T-helper 1 cell treated with Interleukin-12 subunit alpha and Interleukin-12 subunit beta and Interleukin-4 antibody, amounts not matched to agents 30 ng/mL and 1 ng/mL, for 36 hours (primary cell): ENCODE measurements at regions not wholly inside any gene's neighbourhood (a gene's known extent, or its start where the extent isn't known, plus 50 kb on each side); places are given as distances from the start of the nearest gene placed in this dataset.

ENCODE experiments used
- intact Hi-C: fragments of 100-400 bp; cut with micrococcal nuclease; formaldehyde crosslinking; loops from one replicate; pipeline ENCODE4 v1.15.1; 2024

- intact Hi-C loops: no loop called here
Observed at GRCh38 chr9:107707915-107708441, 218.4 kb upstream of the KLF4 start.

DNA sequence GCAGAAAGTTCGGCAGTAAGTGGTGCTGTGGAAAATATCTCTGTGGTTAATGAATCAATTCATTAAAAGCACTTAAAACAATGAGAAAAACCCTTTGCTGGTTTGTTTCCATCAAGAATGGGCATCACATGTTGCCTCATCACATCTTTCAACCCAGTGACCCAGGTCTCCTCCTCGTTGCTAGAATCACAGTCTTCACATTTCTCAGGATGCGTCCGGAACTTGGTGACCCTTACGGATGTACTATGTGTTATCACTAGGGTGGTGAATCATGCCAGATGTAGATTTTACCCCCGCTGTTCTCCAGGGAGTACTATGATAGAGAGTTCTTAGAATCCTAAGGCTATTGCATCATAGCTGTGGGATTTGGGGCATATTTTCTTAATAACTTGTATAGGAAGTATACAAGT lies 217.9 kb upstream of the KLF4 start:
- intact Hi-C loops: no loop called here

GRCh38 chr9:107706701-107707427 lies 217.3 kb upstream of the KLF4 start:
- intact Hi-C loops: no loop called here

GRCh38 chr9:107705521-107705920 lies 216.0 kb upstream of the KLF4 start:
- intact Hi-C loops: no loop called here

GRCh38 chr9:107704774-107705173 lies 215.2 kb upstream of the KLF4 start:
- intact Hi-C loops: no loop called here

DNA sequence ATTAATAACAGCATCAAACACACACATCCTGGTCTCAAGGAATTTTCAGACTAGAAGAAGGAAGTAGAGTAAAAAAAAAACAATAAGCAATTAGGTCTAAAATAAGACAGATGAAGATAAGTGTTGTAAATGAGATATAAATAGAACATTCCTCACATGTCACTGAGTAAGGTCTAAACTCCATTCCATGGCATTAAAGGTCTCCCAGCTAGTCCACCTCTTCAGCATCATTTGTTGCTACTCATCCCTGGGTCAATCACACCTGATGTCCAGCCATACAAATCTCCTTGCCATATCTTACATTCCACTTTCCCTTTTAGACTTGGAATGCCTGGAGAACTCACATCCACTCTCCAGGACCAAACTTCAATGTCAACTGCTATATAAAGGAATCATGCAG lies 214.1 kb upstream of the KLF4 start:
- intact Hi-C loops: no loop called here

GRCh38 chr9:107700847-107701246 lies 211.3 kb upstream of the KLF4 start:
- intact Hi-C loops: no loop called here

GRCh38 chr9:107699231-107699630 lies 209.7 kb upstream of the KLF4 start:
- intact Hi-C loops: no loop called here

DNA sequence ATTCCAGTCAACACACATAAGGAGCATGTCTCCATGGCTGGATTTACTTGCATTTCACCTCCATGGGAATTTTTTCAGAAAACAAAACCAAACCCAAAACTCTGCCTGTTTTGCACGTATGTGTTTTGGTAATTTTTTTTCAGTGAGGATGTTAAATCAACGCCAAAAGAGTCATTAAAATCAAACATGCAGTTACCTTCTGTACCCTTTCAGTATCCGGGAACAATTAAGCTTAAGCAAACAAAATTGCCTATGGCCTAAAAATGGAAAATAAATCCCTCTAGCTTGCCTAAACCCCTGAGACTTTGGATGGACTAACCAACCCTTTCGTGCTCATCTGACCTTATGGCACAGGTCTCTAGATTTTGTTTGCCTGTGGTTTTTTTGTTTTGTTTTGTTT lies 209.2 kb upstream of the KLF4 start:
- intact Hi-C loops: no loop called here

- intact Hi-C loops: no loop called here
Observed at GRCh38 chr9:107696302-107696701, 206.7 kb upstream of the KLF4 start.

- intact Hi-C loops: no loop called here
Observed at GRCh38 chr9:107694390-107694789, 204.8 kb upstream of the KLF4 start.

DNA sequence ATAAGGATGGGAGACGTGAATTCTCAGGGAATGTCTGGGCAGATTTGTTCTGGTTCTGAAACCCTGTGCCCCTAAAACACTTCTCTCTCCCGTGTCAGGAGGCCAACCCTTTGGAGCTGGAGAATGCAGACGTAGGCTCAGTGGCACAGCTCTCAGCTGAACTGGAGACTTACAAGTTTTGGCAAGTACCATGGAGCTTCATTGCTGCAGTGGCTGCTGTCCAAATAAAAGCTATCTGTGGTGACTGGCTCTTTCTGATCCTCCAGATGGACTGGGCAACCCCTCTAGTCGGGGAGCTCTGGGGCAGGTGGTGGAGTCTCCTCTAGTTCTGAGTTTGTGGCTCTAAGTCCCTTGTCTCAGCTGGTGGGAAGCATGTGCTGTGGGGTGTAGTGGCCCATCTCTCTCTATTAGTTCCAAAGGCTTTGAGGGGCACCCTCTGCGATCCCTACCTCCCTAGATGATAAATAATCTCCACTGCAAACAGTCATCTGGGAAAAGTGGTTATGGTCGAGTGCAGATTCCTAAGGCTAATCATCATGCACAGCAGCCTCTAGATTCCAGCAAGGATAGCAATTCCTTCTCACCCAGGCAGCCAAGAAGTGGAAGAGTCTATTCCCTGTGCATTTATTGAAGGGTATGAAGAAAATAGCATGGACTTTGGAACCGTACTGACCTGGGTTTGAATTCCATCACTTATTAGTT lies 204.2 kb upstream of the KLF4 start:
- intact Hi-C loops: no loop called here

GRCh38 chr9:107691664-107692063 lies 202.1 kb upstream of the KLF4 start:
- intact Hi-C loops: no loop called here

GRCh38 chr9:107690021-107690420 lies 200.5 kb upstream of the KLF4 start:
- intact Hi-C loops: no loop called here

DNA sequence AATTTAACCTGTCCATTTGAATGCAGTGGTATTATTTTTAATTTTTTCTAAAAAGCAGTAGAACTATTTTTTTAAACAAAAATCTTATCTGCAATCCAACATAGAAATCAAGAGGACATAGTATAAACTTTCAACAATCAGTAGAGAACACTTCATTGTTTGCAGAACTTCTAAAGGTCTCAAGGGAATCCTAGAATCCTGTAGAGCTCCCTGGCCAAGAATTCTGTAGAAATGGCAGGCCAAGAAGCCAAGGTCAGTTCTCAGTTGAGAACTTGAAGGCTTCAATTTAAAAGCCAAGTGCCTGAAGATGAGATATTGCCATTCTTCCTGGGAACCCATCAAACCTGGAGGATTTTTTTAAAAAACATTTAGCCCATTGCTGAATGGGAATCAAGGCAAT lies 199.2 kb upstream of the KLF4 start:
- intact Hi-C loops: no loop called here

DNA sequence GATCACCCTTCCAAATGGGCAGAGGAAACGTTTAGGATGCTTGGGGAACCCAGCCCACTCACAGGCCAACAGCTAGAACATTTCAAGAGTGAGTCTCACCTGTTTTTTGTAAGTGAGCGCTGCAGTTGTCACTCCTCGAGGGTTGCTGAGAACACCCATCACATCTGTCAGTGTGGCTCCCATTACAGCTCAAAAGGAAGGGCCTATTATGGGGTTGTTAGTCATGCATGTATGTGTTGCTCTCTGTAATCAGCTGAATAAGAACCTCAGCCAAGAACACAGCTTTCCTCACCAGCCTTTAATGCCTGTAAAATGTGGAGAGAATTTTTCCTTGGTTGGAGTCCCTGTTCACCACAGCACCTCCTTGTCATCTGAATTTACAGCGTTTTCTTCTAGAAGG lies 196.3 kb upstream of the KLF4 start:
- intact Hi-C loops: no loop called here

DNA sequence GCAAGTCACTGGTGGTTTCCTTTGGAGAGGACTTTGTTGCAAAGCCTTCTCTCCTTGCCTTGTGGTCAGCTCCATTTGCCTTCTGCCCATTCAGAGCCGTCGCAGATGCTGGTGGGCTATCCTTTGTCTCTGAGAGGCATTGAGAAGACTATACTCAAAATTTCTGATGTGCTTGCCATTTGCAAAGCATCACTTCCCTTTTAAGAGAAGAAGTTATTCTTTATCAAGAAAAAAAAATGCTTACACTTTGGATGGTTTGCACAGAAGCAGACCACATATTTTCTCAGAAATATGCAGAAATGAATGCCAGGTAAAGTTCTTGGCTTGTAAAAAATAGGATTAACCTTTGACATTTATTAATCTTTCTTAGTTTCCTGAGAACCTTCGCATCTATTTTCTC lies 195.8 kb upstream of the KLF4 start:
- intact Hi-C loops: no loop called here

DNA sequence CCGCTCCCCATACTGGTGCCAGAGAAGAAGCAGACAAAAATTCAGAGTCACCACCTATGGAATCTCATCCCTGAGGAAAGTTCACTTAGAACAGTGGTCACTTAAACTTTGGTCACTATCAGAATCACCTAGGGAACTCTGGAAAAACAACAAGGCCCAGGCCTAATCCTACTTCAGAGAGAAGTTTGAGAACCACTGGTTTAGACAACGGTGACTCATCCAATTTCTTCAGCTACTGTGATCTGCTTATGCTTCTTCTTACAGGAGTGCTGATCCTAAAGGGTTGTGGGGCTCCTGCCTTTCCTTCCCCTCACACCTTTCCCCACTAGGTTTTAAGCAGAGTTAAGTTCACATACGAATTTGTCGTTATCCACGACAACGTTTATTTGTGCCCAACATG lies 194.7 kb upstream of the KLF4 start:
- intact Hi-C loops: no loop called here

DNA sequence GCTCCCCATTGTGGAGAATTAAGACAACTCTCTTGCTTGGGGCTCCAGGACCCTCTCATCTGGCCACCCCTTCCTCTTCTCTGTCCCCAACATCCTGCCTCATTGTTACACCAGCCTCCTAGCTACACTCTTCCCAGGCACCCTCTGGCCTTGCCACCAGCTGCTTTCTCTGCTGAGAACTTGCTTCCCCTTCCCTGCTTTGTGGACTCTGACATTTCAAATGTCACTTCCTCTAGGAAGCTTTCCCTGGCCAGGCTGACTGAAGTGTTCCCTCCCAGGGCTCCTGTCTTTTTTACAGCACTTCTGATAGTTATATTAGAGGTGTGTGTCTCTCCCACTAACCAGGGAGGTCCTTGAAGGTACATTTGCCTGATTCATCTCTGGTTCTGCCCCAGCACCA lies 194.0 kb upstream of the KLF4 start:
- intact Hi-C loops: no loop called here

DNA sequence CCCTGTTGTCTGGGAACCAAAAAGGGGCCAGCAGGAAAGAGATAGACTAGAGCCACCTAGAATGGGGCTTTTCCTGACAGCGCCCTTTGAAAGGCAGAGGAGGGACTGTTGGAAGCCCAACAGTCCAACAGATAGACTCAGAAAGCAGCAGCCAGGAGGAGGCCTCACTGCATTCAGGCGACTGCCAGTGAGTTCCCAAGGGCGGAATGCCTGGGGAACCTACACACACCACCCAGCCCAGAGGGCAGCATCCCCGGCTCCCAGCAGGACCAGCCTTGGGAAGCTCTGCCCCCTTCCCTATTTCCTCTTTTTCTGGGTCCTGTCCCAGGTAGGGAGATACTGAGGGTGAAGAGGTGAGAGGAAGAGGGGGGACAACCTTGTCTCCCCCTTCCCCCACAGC lies 192.4 kb upstream of the KLF4 start:
- intact Hi-C loops: no loop called here

DNA sequence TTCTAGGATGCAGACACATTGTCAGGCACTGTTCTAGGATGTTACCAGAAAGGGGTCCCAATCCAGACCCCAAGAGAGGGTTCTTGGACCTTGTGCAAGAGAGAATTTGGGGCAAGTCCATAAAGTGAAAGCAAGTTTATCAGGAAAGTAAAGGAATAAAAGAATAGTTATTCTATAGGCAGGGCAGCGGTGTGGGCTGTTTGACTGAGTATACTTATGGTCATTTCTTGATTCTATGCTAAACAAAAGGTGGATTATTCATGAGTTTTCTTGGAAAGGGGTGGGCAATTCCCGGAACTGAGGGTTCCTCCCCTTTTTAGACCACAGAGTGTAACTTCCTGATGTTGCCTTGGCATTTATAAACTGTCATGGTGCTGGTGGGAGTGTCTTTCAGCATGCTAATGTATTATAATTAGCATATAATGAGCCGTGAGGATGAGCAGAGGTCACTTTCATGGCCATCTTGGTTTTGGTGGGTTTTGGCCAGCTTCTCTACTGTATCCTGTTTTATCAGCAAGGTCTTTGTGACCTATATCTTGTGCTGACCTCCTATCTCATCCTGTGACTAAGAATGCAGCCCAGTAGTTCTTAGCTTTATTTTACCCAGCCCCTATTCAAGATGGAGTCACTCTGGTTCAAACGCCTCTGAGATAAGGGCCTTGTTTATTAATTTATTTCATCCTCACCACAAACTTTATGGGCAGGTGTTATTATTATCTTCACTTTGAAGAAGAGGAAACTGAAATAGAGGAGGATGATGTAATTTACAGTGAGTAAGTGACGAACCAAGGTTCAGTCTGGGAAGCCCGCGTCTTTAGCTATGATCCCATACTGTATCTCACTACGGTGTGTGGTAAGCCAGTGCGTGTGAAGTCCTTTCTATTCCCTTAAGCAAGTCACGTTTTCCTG lies 186.0 kb upstream of the KLF4 start:
- intact Hi-C loops: no loop called here

GRCh38 chr9:107674721-107675277 lies 185.2 kb upstream of the KLF4 start:
- intact Hi-C loops: no loop called here
